ENCODE measurements at regions not wholly inside any gene's neighbourhood (a gene's known extent, or its start where the extent isn't known, plus 50 kb on each side); places are given as distances from the start of the nearest gene placed in this dataset.

DNA sequence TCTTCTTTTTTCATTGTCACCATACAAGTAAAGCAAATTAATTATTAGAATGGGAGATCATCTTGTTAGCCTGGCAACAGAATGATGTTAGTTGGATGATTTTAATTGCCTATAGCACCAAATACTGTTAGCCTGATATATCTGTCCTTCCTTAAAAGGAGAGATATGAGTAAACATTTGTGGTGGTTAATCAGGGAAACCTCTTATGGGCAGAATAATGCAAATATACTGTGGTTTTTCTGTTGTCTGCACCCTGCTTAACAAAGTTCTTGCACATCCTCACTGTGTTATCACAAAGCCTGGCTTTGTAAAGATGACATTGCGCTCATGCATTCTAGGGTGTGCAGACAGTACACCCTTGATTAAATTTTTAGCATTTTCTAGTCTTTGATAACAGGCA, 254.9 kb upstream of the SMC2 start:
- Histone ChIP-seq H3K14ac (ENCODE audit: insufficient read length) (no peak overlapping the region), H3K79me2 (ENCODE audit: control insufficient read depth in 1 of 2, insufficient read depth in 2 of 2, low read length in 2 of 2) (no peaks in the 10 kb centered on the region), H3K4ac (replicated peaks; ENCODE audit: insufficient read length, low read depth, low read length) (no peak overlapping the region), H3K27me3 (replicated peaks in 1 of 4; ENCODE audit: control insufficient read depth in 3 of 4, extremely low read depth in 1 of 4, insufficient read depth in 3 of 4, low read length in 3 of 4) (no peaks in the 10 kb centered on the region), H3K4me1 (replicated peaks in 1 of 4; ENCODE audit: control insufficient read depth in 3 of 4, insufficient read depth in 4 of 4, low read length in 3 of 4) (no peaks in the 10 kb centered on the region), H2AFZ (ENCODE audit: low read length) (no peak overlapping the region), H2BK5ac (ENCODE audit: low read depth, low read length) (no peak overlapping the region), H3K4me3 (ENCODE audit: extremely low read depth in 1 of 4, insufficient read depth in 2 of 4, low read depth in 3 of 4, low read length in 4 of 4) (no peak overlapping the region), H3K36me3 (ENCODE audit: control insufficient read depth in 2 of 4, insufficient read depth in 4 of 4, low read length in 3 of 4) (no peaks in the 10 kb centered on the region), H3K18ac (ENCODE audit: extremely low read depth, low read length) (no peak overlapping the region), H2BK120ac (replicated peaks; ENCODE audit: low read depth, low read length) (no peak overlapping the region), H2AK5ac (ENCODE audit: low read depth, low read length) (no peak overlapping the region), H2BK15ac (ENCODE audit: low read length) (no peak overlapping the region), H3K9me3 (ENCODE audit: insufficient read depth in 2 of 2, low read depth in 1 of 2, low read length in 1 of 2) (0 out of 4 replicates have a peak, but pooled peaks cover 0 to 3% of the 10 kb centered on the region in 2 experiments), H3K79me1 (ENCODE audit: low read depth, low read length) (no peaks in the 10 kb centered on the region), H3K56ac (replicated peaks; ENCODE audit: insufficient read length, low read depth, low read length) (no peak overlapping the region), H2BK12ac (ENCODE audit: low read depth, low read length) (no peak overlapping the region), H3K23me2 (ENCODE audit: low read depth, low read length) (no peaks in the 10 kb centered on the region), H4K20me1 (replicated peaks in 1 of 2; ENCODE audit: control insufficient read depth in 1 of 2, insufficient read depth in 2 of 2, low read length in 2 of 2) (no peaks in the 10 kb centered on the region), H3K9ac (replicated peaks in 1 of 4; ENCODE audit: extremely low read depth in 1 of 4, low read depth in 3 of 4, low read length in 3 of 4) (no peak overlapping the region), H3K27ac (ENCODE audit: low read depth, low read length) (no peak overlapping the region), H3K4me2 (ENCODE audit: insufficient read depth in 1 of 2, low read depth in 2 of 2, low read length in 2 of 2) (no peak overlapping the region), H4K91ac (replicated peaks; ENCODE audit: insufficient read length, low read length) (no peak overlapping the region), H3K23ac (ENCODE audit: insufficient read length) (no peak overlapping the region), H4K5ac (ENCODE audit: insufficient read length, low read depth, low read length) (no peak overlapping the region), H4K8ac (ENCODE audit: extremely low read depth, insufficient read depth, low read length) (no peak overlapping the region), H2BK20ac (ENCODE audit: low read length) (no peak overlapping the region)
- ChIA-PET CTCF (ENCODE audit: partially characterized antibody) (no interaction called here), POLR2A (ENCODE audit: partially characterized antibody) (no interaction called here)
- FAIRE-seq (no peak), DNase-seq (ENCODE audit: low read depth in 1 of 2, low spot score in 2 of 2) (no peak)
- 94% methylated on average over 1 of the region's 1 CpG; no CpG with 5 or more reads in 1 of the 2 experiments for WGBS, 2 experiments (ENCODE audit: extremely low coverage in 1 of 2, insufficient coverage in 1 of 2, insufficient read length in 1 of 2, insufficient replicate concordance in 2 of 2, low coverage in 1 of 2, low lambda C conversion rate in 2 of 2, missing lambda C conversion rate in 1 of 2)
- TF ChIP-seq TAF1 (IDR thresholded peaks at IDR 0.05; ENCODE audit: low read depth, low read length) (no peak), SAP30 (IDR thresholded peaks at IDR 0.05; ENCODE audit: insufficient read depth, insufficient replicate concordance, low read length) (no peak), SUZ12 (IDR thresholded peaks at IDR 0.05; ENCODE audit: low read length) (no peak), RAD21 (IDR thresholded peaks at IDR 0.05 in 1 of 2, conservative IDR thresholded peaks at IDR 0.05 in 1 of 2; ENCODE audit: low read depth in 2 of 2, low read length in 2 of 2) (no peak), MAFK (IDR thresholded peaks at IDR 0.05; ENCODE audit: low read depth, low read length) (no peak), RNF2 (IDR thresholded peaks at IDR 0.05; ENCODE audit: borderline replicate concordance, low read depth, low read length, missing control alignments, poor library complexity, severe bottlenecking) (no peak), BRCA1 (IDR thresholded peaks at IDR 0.05; ENCODE audit: low read depth, low read length) (no peak)
